ENCODE measurements at regions not wholly inside any gene's neighbourhood (a gene's known extent, or its start where the extent isn't known, plus 50 kb on each side); places are given as distances from the start of the nearest gene placed in this dataset.
"Not testable (repeated sequence)": the region's sequence is repeated elsewhere in the genome, so short reads cannot be mapped to it uniquely, and the experiment has no call there.

GRCh38 chr3:150270444-150270843 lies 137.7 kb upstream of the TSC22D2 start:
- not testable (repeated sequence) for DNase-seq (ENCODE audit: extremely low read depth in 1 of 2, low read depth in 1 of 2)

GRCh38 chr3:150269526-150269925 lies 138.6 kb upstream of the TSC22D2 start:
- DNase-seq (ENCODE audit: extremely low read depth in 1 of 2, low read depth in 1 of 2), result no peak

- no peak for DNase-seq (ENCODE audit: extremely low read depth in 1 of 2, low read depth in 1 of 2)
Observed at GRCh38 chr3:150268426-150269391, 139.4 kb upstream of the TSC22D2 start.

GRCh38 chr3:150267288-150267687 lies 140.8 kb upstream of the TSC22D2 start:
- no peak for DNase-seq (ENCODE audit: extremely low read depth in 1 of 2, low read depth in 1 of 2)

GRCh38 chr3:150265305-150265704 lies 142.8 kb upstream of the TSC22D2 start:
- no peak for DNase-seq (ENCODE audit: extremely low read depth in 1 of 2, low read depth in 1 of 2)

GRCh38 chr3:150264561-150265279 lies 143.4 kb upstream of the TSC22D2 start:
- no peak for DNase-seq (ENCODE audit: extremely low read depth in 1 of 2, low read depth in 1 of 2)

- no peak for DNase-seq (ENCODE audit: extremely low read depth in 1 of 2, low read depth in 1 of 2)
Observed at GRCh38 chr3:150261958-150262357, 146.1 kb upstream of the TSC22D2 start.

- no peak for DNase-seq (ENCODE audit: extremely low read depth in 1 of 2, low read depth in 1 of 2)
Observed at GRCh38 chr3:150261418-150261817, 146.7 kb upstream of the TSC22D2 start.

GRCh38 chr3:150260398-150260710 lies 147.7 kb upstream of the TSC22D2 start:
- no peak for DNase-seq (ENCODE audit: extremely low read depth in 1 of 2, low read depth in 1 of 2)

GRCh38 chr3:150259526-150260397 lies 148.3 kb upstream of the TSC22D2 start:
- DNase-seq (ENCODE audit: extremely low read depth in 1 of 2, low read depth in 1 of 2), result no peak

- no peak for DNase-seq (ENCODE audit: extremely low read depth in 1 of 2, low read depth in 1 of 2)
Observed at GRCh38 chr3:150256782-150257181, 151.3 kb upstream of the TSC22D2 start.

GRCh38 chr3:150256318-150256717 lies 151.8 kb upstream of the TSC22D2 start:
- no peak for DNase-seq (ENCODE audit: extremely low read depth in 1 of 2, low read depth in 1 of 2)

GRCh38 chr3:150255826-150256225 lies 152.3 kb upstream of the TSC22D2 start:
- no peak for DNase-seq (ENCODE audit: extremely low read depth in 1 of 2, low read depth in 1 of 2)

- DNase-seq (ENCODE audit: extremely low read depth in 1 of 2, low read depth in 1 of 2), result no peak
Observed at GRCh38 chr3:150255413-150255812, 152.7 kb upstream of the TSC22D2 start.

GRCh38 chr3:150254309-150254708 lies 153.8 kb upstream of the TSC22D2 start:
- no peak for DNase-seq (ENCODE audit: extremely low read depth in 1 of 2, low read depth in 1 of 2)

- DNase-seq (ENCODE audit: extremely low read depth in 1 of 2, low read depth in 1 of 2), result no peak
Observed at GRCh38 chr3:150253622-150254021, 154.5 kb upstream of the TSC22D2 start.

- no peak for DNase-seq (ENCODE audit: extremely low read depth in 1 of 2, low read depth in 1 of 2)
Observed at GRCh38 chr3:150252462-150252861, 155.6 kb upstream of the TSC22D2 start.

GRCh38 chr3:150251187-150252062 lies 156.7 kb upstream of the TSC22D2 start:
- no peak for DNase-seq (ENCODE audit: extremely low read depth in 1 of 2, low read depth in 1 of 2)

GRCh38 chr3:150249779-150250470 lies 158.2 kb upstream of the TSC22D2 start:
- DNase-seq (ENCODE audit: extremely low read depth in 1 of 2, low read depth in 1 of 2), result no peak
